DMS 273 (cell line): ENCODE measurements at regions not wholly inside any gene's neighbourhood (a gene's known extent, or its start where the extent isn't known, plus 50 kb on each side); places are given as distances from the start of the nearest gene placed in this dataset.
"Not testable (repeated sequence)": the region's sequence is repeated elsewhere in the genome, so short reads cannot be mapped to it uniquely, and the experiment has no call there.

Experiments used
- DNase-seq: peaks from one replicate; lab custom pipeline; 2025; ENCODE audit not compliant: unreplicated experiment; lab: John Stamatoyannopoulos, UW

DNA sequence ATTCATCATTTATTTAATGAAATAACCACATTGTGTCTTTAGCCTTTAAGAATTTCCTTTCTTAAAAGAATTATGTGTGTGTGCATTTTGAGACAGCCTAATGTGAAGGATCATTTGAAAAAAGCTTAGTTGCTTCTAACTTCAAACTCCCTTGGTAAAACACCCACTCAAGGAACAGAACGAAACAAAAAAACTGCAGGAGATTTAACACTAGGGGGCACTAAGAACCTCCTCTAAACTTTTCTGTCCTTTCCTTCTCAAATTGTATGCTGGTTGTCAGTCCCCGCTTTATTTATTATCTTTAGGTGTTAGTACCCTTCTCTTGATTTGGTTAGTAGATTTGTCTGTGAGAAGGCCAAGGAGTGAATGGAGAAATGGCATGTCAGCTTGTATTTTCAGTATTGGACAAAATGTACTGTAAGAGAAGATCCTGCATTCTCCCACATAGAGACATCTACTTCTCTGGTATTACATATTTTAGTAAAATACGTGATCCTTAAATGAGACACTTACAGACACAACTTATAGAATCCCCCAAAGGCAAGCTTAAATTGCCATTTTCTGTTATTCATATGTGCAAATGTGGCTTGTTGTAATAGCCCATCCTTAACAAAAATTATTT lies 229.7 kb downstream of the MRPS30 start:
- DNase-seq = peak; percentile 58

DNA sequence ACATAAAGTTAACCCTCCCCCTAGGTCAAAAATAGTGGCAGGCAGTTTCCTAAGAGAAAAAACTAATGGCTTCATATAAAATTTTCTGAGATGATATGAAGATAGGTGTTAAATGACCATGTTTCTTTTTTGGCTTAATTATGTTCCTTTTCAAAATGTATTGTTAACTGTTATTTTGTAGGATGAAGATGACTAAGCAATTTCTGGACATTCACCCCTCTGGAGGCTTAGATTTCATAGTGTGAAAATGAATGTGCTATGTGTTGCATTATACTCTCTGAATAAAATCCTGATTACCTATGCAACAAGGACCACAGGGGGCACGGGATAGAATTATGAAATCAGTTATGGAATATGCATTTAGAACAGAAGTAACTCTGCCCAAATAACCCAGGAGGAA lies 233.5 kb downstream of the MRPS30 start:
- no peak for DNase-seq

DNA sequence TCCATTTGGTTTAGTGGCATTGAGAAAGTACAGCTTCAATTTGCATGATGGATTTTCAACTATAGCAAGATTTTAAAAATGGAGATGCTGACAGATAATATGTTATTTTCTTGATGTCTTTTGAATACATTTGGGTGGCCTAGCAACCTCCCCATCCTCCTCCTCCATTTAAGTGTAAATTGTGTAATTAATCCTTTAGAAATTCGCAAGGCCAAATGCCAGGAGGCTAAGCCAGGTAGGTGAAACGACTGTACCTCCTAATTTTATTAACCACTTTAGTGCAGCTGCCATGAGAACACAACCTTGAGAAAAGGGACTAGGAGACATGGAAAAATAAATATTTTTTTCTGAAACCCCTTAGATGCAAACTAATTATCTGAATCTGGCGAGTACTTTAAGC lies 248.8 kb downstream of the MRPS30 start:
- DNase-seq = no peak

DNA sequence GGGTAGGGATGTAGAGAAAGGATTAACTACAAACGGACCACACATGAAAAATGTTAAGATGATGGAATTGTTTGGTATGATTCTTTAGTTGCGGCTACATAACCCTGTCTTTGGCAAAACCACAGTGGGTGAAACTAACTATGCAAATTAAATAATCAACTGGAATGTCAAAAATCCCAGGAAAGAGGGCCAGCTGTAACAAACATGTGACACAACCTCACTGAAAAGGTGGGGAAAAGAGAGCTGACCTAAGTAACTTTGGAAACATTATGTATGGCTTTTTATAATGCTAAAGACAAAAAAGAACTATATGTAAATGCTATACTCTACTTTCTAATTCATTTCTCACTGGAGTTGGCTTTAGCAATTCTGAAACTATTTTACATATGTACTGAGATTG lies 252.0 kb downstream of the MRPS30 start:
- DNase-seq = no peak

DNA sequence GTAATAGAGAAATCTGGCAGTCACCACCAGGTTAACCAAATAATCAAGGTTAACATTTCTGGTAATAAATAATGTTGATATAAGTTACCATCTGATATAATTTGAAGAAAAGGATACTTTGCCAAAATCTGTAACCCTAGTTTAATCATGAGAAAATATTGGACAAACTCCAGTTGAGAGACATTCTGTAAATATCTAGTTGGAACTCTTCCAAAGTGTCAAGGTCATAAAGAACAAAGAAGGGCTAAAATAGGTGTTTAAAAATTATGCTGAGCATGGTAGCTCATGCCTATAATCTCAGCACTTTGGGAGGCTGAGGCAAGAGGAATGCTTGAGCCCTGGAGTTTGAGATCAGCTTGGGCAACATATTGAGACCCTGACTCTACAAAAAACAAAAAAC lies 253.3 kb downstream of the MRPS30 start:
- DNase-seq = no peak

DNA sequence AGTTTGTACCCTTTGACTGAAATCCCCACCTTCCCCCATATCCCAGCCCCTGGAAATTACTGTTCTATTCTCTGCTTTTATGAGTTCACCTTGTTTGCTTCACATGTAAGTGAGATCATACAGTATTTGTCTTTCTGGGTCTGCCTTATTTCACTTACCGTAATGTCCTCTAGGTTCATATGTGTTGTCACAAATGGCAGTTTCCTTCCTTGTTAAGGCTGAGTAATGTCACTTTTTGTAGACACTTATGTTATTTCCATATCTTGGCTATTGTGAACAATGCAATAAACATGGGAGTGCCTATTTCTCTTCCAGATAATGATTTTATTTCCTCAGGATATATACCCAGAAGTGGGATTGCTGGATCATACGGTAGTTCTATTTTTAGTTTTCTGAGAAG lies 272.3 kb downstream of the MRPS30 start:
- no peak for DNase-seq

DNA sequence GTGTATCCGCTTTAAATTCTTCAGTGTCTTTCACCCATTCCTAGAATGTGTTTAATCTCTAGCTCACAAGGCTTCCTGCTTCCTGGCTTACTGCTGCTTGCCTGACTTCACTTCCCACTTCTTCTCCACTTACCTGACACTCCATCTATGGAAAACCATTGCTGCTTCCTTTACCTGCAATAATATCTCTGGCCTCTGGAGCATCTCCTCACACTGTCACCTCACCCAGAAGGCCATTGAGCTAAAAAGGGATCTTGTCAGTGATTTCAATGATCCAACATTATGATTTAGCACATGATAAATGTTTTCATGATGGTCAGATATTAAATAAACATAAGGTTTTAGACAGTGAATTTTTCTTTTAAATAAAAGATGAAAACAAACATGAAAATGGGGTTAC lies 281.1 kb downstream of the MRPS30 start:
- DNase-seq = no peak

DNA sequence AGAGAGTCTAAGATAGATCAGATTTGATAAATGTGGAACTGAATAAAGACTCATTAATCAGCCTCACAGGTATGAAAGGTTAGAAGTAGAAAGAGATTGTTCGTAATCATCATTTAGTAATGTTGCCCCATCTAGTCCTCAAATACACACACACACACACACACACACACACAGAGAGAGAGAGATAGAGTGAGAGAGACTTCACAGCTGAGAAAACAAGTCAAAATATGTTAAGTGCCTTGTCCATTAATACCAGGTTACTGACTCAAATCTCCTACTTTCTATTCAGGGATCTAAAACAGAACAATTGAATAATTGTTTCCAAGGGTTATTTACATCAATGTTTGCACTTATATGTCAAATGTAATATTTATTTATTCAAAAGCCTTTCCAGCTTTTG lies 284.6 kb downstream of the MRPS30 start:
- no peak for DNase-seq

DNA sequence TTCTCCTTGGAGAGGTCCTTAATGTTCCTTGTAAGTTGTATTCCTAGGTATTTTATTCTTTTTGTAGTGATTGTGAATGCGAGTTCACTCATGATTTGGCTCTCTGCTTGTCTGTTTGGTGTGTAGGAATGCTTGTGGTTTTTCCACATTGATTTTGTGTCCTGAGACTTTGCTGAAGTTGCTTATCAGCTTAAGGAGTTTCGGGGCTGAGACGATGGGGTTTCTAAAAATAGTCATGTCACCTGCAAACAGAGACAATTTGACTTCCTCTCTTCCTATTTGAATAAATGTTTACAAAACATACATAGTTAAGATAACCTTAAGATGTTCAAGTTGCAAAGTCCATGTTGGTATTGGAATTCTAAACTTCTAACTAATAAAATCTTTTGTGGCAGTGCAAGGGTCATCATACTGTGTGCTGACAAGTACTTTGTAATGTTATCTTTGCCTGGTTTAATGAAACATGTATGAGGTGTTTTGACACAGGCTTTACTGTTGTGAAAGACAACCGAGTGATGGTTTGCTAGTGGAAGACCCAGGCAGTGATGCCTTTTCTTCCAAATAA lies 286.2 kb downstream of the MRPS30 start:
- no peak for DNase-seq

DNA sequence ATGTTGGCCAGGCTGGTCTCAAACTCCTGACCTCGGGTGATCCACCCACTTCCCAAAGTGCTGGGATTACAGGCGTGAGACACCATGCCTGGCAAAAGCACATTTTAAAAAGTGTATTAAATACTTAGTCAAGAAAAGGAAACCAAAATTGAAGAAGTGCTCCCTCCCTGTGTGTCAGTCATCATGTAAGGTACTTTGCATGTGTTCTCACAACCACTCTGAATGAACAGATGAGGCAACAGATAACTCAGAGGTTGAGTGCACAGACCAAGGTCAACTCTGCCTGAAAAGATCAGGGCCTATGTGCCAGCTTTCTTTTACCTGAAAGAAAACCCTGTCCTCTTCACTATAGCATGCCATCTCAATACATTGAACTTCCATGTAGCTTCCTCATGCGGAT lies 289.7 kb downstream of the MRPS30 start:
- DNase-seq = no peak

DNA sequence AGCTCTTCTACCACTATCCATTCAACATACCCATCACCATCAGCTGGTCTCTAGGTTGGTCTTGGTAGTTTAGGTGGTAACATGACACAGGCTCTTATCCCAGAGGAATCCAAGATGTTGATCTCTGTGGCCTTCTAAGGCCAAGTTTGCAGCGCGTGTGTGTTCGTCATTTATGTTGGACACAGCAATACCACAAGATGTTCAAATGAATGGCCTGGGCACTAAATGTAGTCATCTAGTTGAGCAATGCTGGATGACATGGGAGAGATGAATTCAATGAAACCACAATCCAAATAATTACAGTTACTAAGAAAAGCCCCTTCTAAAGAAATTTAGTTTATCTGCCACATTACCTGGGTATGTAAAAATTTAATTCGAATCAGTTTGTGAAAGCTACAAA lies 292.4 kb downstream of the MRPS30 start:
- no peak for DNase-seq

DNA sequence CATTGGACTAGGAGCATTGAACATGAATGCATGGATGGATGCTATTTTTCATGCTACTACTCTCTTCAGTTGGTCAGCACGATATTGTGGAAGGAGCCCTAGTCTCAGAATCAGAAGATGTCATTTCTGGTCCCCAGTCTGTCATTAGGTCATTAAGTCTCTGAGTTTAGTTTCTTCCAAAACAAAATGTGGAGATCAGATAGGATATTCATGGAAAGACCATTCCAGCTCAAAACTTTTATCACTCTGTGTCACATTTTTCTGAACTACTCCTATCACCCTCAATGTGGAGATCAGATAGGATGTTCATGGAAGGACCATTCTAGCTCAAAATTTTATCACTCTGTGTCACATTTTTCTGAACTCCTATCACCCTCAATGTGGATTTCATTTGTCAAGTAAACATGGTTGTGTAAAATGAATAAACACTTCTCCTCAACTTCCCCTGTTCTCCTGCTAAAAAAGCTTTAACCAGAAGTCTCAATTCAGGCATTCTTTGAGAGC lies 296.8 kb downstream of the MRPS30 start:
- DNase-seq = no peak

DNA sequence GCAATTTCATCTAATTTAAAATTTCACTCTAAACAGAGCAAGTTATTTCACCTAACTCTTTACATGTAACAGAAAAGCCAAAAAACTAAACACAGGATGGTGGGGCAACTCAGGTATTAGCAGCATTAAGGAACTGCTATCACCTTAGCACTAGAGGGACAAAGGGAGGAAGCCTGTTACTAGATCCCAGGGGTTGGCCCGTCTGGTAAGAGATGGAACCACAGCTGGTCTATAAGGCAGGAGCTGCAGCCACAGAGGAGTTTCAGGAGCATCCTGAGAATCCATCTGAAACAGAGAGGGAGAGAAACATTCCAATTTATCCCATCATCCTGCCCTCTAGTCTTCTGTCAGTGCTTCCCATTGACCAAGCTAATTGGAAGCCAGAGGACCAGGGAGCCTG lies 300.3 kb downstream of the MRPS30 start:
- DNase-seq = no peak

DNA sequence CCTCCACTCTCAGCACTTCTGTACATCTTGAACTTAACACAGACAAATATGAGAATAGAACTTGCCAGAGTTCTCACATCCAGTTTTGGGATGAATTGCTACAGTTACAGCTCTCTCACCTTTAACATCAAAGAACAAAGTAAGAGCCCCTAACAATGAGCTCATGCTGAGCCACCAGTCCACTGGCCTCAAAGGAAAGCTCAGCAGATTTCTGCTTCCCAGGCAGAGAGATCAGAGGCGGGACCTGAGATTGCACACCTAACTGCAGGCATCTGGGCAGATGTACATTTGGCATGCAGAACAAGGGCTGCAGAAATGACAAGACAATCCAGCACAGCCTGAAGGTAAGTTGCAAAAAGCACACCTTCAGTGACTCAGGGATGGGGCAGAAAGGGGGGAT lies 300.9 kb downstream of the MRPS30 start:
- DNase-seq = no peak

DNA sequence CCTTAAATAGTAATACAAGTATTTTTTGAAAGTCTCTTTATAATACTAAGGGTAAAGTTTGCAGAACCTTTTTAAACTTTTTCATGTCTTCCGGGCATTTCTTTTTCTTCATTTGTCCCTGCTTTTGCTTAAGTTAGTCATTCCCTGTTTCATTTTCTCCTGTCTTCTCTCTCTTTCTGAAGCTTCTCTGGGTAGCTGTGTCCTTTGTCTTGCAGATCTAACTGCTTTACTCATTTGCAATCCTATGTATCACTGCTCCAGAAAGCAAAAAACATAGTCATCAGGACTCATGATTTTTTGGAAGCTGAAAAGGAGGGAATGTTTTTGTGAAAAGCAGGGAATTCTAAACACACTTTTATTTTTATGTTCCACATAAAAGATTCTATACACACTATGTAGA lies 301.7 kb downstream of the MRPS30 start:
- no peak for DNase-seq

DNA sequence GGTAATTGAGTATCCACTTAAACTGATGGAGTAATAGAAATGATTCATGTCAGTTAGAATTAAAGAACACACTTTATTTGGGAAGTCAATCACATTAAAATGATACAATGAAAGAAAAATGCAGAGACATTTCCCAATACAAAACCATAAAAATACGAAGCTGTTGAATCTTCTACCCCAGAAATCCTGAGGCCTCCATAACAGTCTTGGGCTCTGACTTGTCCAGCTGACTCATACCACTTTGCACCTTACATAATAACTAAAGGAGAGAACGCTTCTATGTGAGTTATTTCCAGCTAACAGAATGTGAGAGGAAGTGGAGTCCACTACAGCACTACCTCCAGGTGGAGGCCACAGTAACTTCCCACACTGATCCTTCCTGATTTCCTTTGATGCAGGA lies 305.0 kb downstream of the MRPS30 start:
- DNase-seq = no peak

DNA sequence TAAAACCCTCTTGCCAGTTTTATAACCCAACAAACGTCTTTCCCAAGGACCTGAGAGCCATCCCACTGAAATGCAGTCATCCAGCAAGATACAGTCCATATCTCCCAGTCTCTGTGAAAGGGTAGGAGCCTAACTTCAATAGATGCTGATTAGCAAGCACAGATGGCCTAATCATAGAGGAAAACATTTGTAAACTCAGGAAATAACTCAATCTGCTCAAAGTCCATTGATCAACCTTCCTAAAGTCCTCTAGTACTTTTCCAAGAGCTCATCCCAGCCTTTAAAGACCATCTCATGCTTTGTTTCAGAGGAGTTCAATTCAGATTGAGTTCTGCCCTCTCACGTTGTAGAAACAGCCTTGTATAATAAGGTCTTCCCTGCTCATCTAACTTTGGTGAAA lies 324.2 kb downstream of the MRPS30 start:
- no peak for DNase-seq

DNA sequence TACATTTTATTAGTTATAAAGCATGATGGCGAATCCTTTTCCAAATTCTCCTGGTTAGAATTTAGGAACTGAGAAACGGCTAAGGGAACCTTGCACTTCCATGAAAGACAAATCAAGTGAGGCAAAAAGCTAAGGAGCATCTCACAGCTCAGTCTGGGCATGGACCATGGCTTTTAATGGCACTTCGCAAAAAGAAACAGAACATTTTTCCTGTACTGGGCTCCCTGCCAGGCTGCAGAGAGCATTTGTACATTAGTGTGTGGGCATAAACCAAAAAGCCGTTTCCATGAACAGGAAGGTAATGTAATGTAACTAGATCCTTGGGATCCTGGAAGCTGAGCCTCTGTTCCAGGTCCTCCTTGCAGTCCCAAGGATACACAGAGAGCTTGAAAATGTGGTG lies 354.2 kb downstream of the MRPS30 start:
- no peak for DNase-seq

DNA sequence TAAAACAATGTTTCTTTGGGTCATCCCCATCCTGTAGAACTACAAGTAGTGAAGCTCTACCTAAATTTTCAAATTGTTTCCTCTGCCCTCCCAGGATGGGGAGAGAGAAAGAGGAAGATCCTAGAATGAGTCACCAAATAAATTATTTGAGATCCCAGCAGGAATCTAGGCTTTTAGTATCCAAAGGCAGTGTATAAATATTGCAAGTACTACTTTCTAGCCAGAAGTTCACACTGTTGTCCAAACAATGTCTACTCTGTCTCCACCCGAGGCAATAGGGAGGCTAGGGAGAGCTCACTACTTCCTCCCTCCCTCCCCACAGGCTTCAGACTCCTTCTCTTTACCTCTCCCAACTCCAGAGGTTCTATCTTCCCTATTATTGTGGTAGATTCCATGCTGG lies 362.8 kb downstream of the MRPS30 start:
- DNase-seq = no peak

DNA sequence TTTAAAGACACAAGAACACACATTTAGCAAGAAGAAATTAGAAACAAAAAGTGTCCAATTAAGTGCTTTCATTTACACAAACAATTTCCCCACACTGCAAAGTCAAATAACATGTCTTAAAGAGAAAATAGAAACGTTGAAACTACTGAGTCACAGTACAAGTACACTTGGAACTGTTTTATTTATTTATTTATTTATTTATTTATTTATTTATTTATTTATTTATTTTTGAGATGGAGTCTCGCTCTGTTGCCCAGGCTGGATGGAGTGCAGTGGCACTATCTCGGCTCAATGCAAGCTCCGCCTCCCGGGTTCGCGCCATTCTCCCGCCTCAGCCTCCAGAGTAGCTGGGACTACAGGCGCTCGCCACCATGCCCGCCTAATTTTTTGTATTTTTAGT lies 363.9 kb downstream of the MRPS30 start:
- DNase-seq = not testable (repeated sequence)

DNA sequence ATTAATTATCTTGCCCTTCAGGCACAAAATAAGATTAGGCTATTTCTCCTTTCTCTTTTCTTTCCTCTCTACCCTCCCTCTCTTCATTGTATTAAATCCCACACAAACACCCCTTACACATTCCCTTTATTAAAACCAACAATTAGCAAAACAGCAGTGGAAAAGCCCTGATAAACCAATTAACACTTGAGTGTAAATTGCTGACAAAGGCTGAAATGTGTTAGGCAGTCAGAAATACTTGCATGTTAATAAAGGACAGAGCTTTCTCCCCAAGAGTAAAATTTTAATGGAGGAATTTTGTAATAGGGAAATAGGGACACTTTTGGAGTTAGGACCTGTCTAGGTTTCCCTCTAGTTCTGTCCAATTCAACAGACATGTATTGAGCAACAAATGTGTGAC lies 370.9 kb downstream of the MRPS30 start:
- no peak for DNase-seq

DNA sequence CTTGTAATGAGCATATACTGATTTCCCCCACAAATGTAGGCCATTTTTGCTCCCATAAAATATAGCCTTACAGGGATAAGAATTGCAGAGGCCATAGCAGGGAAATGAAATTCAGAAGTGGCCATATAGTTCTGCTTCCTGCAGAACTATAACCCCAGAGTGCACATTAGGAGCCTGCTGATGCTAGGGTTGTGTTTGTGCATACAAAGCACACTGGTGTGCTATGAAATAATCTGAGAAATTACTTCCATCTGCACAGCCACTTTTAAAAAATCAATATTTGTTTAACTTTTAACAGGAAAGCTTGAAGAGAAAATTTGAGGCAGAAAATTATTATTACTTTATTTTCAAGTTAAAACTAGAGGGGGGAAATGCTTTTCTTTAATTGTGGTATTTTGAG lies 380.3 kb downstream of the MRPS30 start:
- no peak for DNase-seq

DNA sequence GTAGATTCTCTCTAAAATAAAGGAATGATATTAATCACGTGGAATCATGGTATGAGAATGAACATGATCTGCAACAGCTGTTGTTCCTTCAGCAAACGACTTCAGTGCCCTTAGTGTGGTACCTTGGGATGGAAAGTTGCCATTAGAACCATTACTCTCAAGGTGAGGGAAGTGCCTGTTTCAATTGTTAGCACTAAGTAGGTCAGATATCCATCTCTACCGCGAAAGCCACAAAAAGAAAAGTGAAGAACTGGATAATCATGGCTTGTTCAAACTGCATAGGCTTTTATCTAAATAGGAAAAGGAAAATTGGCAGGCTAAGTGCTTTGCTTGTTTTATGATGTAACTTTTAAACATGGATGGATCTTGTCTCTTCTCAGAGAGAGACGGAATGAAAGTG lies 380.7 kb downstream of the MRPS30 start:
- DNase-seq = no peak
